ENCODE measurements at regions not wholly inside any gene's neighbourhood (a gene's known extent, or its start where the extent isn't known, plus 50 kb on each side); places are given as distances from the start of the nearest gene placed in this dataset.
A peak's percentile ranks its signal among the peaks of the same experiment; 100 is the strongest.
"Not testable (repeated sequence)": the region's sequence is repeated elsewhere in the genome, so short reads cannot be mapped to it uniquely, and the experiment has no call there.

DNA sequence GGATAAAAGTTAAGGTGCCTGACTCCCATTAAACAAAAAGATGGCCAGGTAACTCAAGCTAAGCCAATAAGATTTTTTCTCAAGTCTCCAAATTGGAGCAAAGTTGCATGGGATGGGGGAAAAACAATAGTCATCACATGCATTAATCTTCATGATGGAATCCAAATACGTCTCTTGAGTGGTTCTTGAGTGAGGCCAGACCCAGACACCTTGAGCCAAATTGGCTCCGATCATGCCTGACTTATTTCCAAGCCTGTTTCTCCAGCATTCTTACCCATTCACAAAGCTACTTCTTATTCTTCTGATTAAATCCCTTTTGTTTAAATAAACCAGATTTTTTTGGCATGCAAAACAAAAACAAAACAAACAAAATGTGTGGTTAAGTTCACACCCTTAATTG, 420.3 kb upstream of the NRSN1 start:
- DNase-seq, result no peak

DNA sequence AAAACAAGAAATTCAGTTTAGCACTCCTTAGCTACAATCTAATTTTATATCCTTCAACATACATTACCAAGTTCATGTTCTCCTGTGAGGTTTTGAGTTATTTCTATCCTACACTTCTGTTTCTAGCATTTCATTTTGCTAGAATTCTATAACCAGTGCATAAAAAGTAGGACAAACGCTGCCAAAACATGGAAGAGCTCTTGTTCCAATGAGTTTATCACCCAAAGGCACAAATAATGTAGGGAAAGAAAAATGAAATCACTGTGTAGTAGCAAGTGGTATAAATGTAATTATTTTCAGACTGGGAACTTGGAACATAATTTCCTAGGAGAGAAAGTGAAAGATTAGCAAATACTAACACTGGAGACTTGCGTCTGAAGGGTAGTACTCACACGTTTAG, 413.3 kb upstream of the NRSN1 start:
- no peak for DNase-seq

- DNase-seq, result no peak
These were observed 412.8 kb upstream of the NRSN1 start for GRCh38 chr6:23713211-23713610.

DNA sequence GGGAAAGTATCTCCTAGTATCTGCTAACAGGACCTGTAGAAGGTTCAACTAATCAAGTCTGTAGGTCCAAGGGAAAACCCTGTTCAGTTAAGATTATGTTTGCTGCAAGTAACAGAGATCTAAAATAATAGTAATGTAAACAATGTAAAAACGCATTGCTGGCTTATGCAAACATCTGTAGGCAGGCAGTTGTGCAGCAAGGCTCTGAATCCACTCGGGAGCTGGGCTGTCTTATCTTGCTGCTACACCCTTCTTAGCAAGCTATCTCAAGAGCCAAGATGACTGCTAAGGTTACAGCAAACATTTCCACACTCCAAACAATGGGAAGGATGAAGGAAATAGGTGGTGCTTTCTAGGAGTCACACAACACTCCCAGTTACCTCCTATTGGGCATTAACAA, 397.3 kb upstream of the NRSN1 start:
- no peak for DNase-seq

GRCh38 chr6:23731609-23732008, 394.4 kb upstream of the NRSN1 start:
- no peak for DNase-seq

DNA sequence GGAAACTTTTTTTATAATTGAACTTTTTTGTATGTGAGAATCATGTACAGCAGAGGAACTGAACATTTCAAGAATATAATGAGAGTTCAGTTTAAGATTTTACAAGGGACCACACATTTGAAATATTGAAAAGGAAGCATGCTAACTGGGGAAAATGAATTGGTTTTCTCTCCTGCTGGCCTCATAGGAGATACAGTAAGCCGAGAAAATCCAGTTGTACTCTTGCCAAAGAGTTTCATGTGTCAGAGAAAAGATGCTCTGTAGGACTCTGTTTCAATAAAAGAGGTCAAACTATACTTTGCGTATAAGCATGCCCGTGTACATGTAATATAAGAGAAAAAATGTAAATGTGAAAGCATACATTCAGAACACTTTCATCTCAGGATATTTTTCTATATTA, 393.5 kb upstream of the NRSN1 start:
- DNase-seq, result no peak

- no peak for DNase-seq
These were observed 390.9 kb upstream of the NRSN1 start for GRCh38 chr6:23735151-23735550.

- DNase-seq, result no peak
These were observed 389.4 kb upstream of the NRSN1 start for GRCh38 chr6:23736577-23736976.

- no peak for DNase-seq
These were observed 378.8 kb upstream of the NRSN1 start for GRCh38 chr6:23747239-23747638.

GRCh38 chr6:23752414-23752813, 373.6 kb upstream of the NRSN1 start:
- DNase-seq, result no peak

DNA sequence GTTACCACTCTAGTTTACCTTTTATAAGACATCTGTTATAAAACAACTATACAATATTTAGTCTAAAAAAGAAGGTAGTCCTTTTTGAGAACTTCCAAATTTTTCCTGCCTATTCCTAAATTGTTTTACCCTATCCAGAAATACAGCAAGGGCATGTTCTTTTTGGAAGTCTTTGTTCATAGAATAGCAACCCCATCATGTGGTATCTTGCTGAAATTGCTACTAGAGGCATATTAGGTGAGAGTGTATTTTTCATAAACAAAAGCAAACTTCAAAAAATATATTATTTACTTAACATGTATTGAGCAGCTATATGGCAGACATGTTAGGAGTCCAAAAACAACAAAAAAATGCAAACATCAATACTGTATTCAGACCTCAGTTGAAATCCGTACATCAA, 371.8 kb upstream of the NRSN1 start:
- no peak for DNase-seq

- no peak for DNase-seq
These were observed 350.9 kb upstream of the NRSN1 start for GRCh38 chr6:23775127-23775526.

GRCh38 chr6:23783901-23784300, 342.1 kb upstream of the NRSN1 start:
- DNase-seq, result no peak

GRCh38 chr6:23784301-23784919, 341.6 kb upstream of the NRSN1 start:
- DNase-seq, result no peak

GRCh38 chr6:23790756-23791155, 335.3 kb upstream of the NRSN1 start:
- DNase-seq, result no peak

GRCh38 chr6:23797041-23797440, 329.0 kb upstream of the NRSN1 start:
- DNase-seq, result no peak

DNA sequence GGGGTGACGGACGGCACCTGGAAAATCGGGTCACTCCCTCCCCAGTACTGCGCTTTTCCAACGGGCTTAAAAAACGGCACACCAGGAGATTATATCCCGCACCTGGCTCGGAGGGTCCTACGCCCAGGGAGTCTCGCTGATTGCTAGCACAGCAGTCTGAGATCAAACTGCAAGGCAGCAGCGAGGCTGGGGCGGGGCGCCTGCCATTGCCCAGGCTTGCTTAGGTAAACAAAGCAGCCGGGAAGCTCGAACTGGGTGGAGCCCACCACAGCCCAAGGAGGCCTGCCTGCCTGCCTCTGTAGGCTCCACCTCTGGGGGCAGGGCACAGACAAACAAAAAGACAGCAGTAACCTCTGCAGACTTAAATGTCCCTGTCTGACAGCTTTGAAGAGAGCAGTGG, 321.7 kb upstream of the NRSN1 start:
- DNase-seq, result not testable (repeated sequence)

GRCh38 chr6:23821141-23821540, 304.9 kb upstream of the NRSN1 start:
- not testable (repeated sequence) for DNase-seq

- no peak for DNase-seq
These were observed 302.6 kb upstream of the NRSN1 start for GRCh38 chr6:23823421-23823820.

- no peak for DNase-seq
These were observed 299.4 kb upstream of the NRSN1 start for GRCh38 chr6:23826572-23826971.

- DNase-seq, result no peak
These were observed 297.2 kb upstream of the NRSN1 start for GRCh38 chr6:23828861-23829260.

DNA sequence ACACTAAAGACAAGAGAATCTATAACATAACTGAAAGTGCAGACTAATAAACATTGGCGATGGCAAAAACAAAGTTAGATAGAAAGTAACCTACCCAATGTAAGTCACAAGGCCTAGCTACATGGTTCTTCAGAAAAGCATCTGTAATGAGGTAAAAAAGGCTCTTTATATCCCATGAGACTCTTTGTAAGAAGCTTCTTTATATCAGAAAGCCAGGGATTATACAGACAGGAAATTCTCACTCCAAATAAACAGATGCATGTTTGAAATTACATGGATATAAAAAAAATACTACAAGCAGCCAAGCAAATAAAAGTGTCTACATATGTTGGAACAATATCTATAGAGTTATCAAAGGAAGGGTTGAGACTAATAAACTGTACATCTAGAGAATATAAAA, 284.9 kb upstream of the NRSN1 start:
- no peak for DNase-seq

- no peak for DNase-seq
These were observed 283.3 kb upstream of the NRSN1 start for GRCh38 chr6:23842760-23843159.

DNA sequence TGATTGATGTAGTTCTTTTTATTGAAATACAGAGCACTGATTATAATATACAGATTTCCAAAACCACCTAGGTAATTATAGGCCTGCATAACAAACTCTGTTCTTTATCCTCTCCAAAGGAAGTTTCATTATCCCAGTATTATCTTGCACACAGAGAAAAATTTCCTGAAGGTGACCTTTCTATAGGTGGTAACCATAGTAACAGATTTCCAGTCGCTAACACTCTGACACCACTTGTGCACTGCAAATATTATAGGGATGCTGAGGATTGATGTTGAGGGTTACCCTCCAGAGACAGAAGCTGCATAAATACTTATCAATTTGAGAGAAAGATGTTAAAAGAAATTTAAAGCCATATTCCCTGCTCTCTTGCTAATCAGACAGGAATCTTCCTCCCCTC, 274.5 kb upstream of the NRSN1 start:
- peak; percentile 30 for DNase-seq

GRCh38 chr6:23853566-23854133, 272.4 kb upstream of the NRSN1 start:
- DNase-seq, result not testable (repeated sequence)

Measured in COR-L47 (cell line).